ENCODE measurements at regions not wholly inside any gene's neighbourhood (a gene's known extent, or its start where the extent isn't known, plus 50 kb on each side); places are given as distances from the start of the nearest gene placed in this dataset.

DNA sequence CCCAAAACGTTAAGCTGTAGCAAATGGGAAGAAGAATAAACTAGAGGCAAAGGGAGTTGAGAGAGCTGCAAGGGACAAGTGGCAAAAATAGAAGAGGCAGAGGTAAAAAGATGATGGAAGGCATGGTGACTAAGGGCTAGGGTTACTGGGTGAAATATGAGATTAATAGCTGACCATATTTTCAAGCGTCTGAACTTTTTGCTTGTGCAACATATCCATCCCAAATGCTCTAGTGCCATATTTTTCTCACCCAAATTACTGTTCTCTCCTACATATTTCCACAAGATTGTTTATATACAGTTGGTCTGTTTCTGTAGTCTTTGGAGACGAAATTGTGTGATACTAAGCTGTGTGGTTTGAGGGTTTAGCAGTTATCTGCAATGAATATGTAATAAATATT lies 145.5 kb downstream of the GMNC start:
- no CpG with 5 or more reads among the region's 3 CpGs for WGBS (ENCODE audit: insufficient coverage)
- ATAC-seq (ENCODE audit: low read depth): no peak
- peaks cover 4% of the 10 kb centered on the region for H3K4me1 Mint-ChIP-seq

DNA sequence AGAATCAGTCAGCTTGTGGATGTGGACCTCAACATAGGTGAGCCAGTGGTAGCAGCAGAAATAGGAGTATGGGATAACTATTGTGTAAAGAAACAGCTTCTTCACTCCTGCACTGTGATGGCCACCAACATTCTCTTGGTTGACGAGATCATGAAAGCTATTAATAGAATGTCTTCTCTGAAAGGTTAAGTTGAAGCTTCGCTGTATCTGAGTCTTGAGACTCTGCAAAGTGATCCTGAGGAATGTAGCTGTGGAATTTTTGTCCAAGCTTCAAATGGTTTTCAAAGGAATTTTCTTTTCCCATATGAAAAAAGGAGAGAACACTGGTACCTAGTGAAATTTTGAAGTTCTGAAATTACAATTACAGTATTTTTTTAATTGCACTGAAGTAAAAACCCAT lies 146.3 kb downstream of the GMNC start:
- Histone ChIP-seq H3K4me2 (replicated peaks; ENCODE audit: low read depth, low read length, poor library complexity, severe bottlenecking) (no peak overlapping the region), H3K4me3 (ENCODE audit: control extremely low read depth in 1 of 5, extremely low read depth in 1 of 5, insufficient read depth in 1 of 5, low read depth in 2 of 5, low read length in 4 of 5) (no peak overlapping the region), H3K9ac (ENCODE audit: low read length) (no peak overlapping the region), H3K36me3 (replicated peaks in 1 of 2; ENCODE audit: control extremely low read depth in 1 of 2, control insufficient read depth in 1 of 2, extremely low read depth in 1 of 2, insufficient read depth in 2 of 2, low read length in 1 of 2) (no peaks in the 10 kb centered on the region), H3K27ac (ENCODE audit: low read length in 2 of 2) (no peak overlapping the region), H4K20me1 (ENCODE audit: control insufficient read depth, insufficient read depth, low read length, poor library complexity, severe bottlenecking) (no peaks in the 10 kb centered on the region), H3K4me1 (ENCODE audit: control insufficient read depth in 2 of 2, insufficient read depth in 2 of 2, low read length in 2 of 2) (no peaks in the 10 kb centered on the region), H2AFZ (ENCODE audit: insufficient read depth, low read depth, low read length, poor library complexity, severe bottlenecking) (no peak overlapping the region), H3K27me3 (replicated peaks in 1 of 4; ENCODE audit: control extremely low read depth in 1 of 4, control insufficient read depth in 3 of 4, insufficient read depth in 4 of 4, low read length in 3 of 4) (no peaks in the 10 kb centered on the region), H3K9me3 (ENCODE audit: control extremely low read depth in 1 of 3, control insufficient read depth in 2 of 3, insufficient read depth in 1 of 3, low read length in 2 of 3) (no peaks in the 10 kb centered on the region), H3K79me2 (ENCODE audit: control insufficient read depth, insufficient read depth, low read length) (no peaks in the 10 kb centered on the region)
- no peak overlapping the region for H3K27ac Mint-ChIP-seq
- intact Hi-C loops (cut with micrococcal nuclease): no loop called here
- peaks cover under 1% of the 10 kb centered on the region for H3K4me1 Mint-ChIP-seq
- ChIA-PET POLR2A (no interaction called here), CTCF (interaction anchor here (1.4 kb wide), 1 partner anchor 11 kb away, joined by 3 read pairs; no protein-coding TSS in a partner anchor)
- DNase-seq (no peak), ATAC-seq (ENCODE audit: low read depth) (no peak)
- TF ChIP-seq CTCF (IDR thresholded peaks at IDR 0.05) (no peak), EZH2 (IDR thresholded peaks at IDR 0.05; ENCODE audit: borderline replicate concordance, insufficient read depth, low read depth, low read length, poor library complexity, severe bottlenecking) (no peak)
- H3K9me3 Mint-ChIP-seq (ENCODE audit: insufficient read depth): no peaks in the 10 kb centered on the region
- no peak overlapping the region for H3K4me3 Mint-ChIP-seq
- H3K27me3 Mint-ChIP-seq: peaks cover 12% of the 10 kb centered on the region
- WGBS (ENCODE audit: insufficient coverage): 78% methylated on average over 1 of the region's 2 CpGs

More for the DNA sequence above, 145.5 kb downstream of the GMNC start:
- H2AFZ ChIP-seq (ENCODE audit: insufficient read depth, low read depth, low read length, poor library complexity, severe bottlenecking): no peak overlapping the region
- H3K79me2 ChIP-seq (ENCODE audit: control insufficient read depth, insufficient read depth, low read length): no peaks in the 10 kb centered on the region
- Mint-ChIP-seq H3K4me3 (no peak overlapping the region), H3K9me3 (ENCODE audit: insufficient read depth) (no peaks in the 10 kb centered on the region), H3K27me3 (peaks cover 16% of the 10 kb centered on the region), H3K27ac (no peak overlapping the region)
- no peaks in the 10 kb centered on the region for H4K20me1 ChIP-seq (ENCODE audit: control insufficient read depth, insufficient read depth, low read length, poor library complexity, severe bottlenecking)
- H3K4me3 ChIP-seq (ENCODE audit: control extremely low read depth in 1 of 5, extremely low read depth in 1 of 5, insufficient read depth in 1 of 5, low read depth in 2 of 5, low read length in 4 of 5): no peak overlapping the region
- H3K27me3 ChIP-seq (replicated peaks in 1 of 4; ENCODE audit: control extremely low read depth in 1 of 4, control insufficient read depth in 3 of 4, insufficient read depth in 4 of 4, low read length in 3 of 4): no peaks in the 10 kb centered on the region
- no peak overlapping the region for H3K4me2 ChIP-seq (replicated peaks; ENCODE audit: low read depth, low read length, poor library complexity, severe bottlenecking)
- intact Hi-C loops (cut with micrococcal nuclease): no loop called here
- TF ChIP-seq CTCF (IDR thresholded peaks at IDR 0.05): no peak
- TF ChIP-seq EZH2 (IDR thresholded peaks at IDR 0.05; ENCODE audit: borderline replicate concordance, insufficient read depth, low read depth, low read length, poor library complexity, severe bottlenecking): no peak
- no peak overlapping the region for H3K27ac ChIP-seq (ENCODE audit: low read length in 2 of 2)
- no peak overlapping the region for H3K9ac ChIP-seq (ENCODE audit: low read length)
- H3K4me1 ChIP-seq (ENCODE audit: control insufficient read depth in 2 of 2, insufficient read depth in 2 of 2, low read length in 2 of 2): no peaks in the 10 kb centered on the region
- ChIA-PET POLR2A (no interaction called here), CTCF (interaction anchor here (1.4 kb wide), 1 partner anchor 12 kb away, joined by 3 read pairs; no protein-coding TSS in a partner anchor)
- no peak for DNase-seq
- no peaks in the 10 kb centered on the region for H3K9me3 ChIP-seq (ENCODE audit: control extremely low read depth in 1 of 3, control insufficient read depth in 2 of 3, insufficient read depth in 1 of 3, low read length in 2 of 3)
- H3K36me3 ChIP-seq (replicated peaks in 1 of 2; ENCODE audit: control extremely low read depth in 1 of 2, control insufficient read depth in 1 of 2, extremely low read depth in 1 of 2, insufficient read depth in 2 of 2, low read length in 1 of 2): no peaks in the 10 kb centered on the region
